A673 (cell line): ENCODE measurements at regions not wholly inside any gene's neighbourhood (a gene's known extent, or its start where the extent isn't known, plus 50 kb on each side); places are given as distances from the start of the nearest gene placed in this dataset.

Experiments
- BruUV-seq: library from RNA; stranded (reverse); fragments of 400-500 nt; replicated peaks from 2 replicates; lab custom pipeline; 2021; lab: Mats Ljungman, UMichigan
- CTCF ChIA-PET: fragments of 300-600 bp; sonication (Branson Sonifier 250); formaldehyde crosslinking; loops from one replicate; lab custom pipeline; 2022; ENCODE audit warnings: antibody characterized with exemption; lab: Charles Lee
- POLR2A ChIA-PET: fragments of 300-600 bp; sonication (Branson Sonifier 250); formaldehyde crosslinking; loops from one replicate; lab custom pipeline; 2022; ENCODE audit warnings: antibody characterized with exemption; ENCODE audit not compliant: low non-redundant PET; lab: Charles Lee
- DNase-seq: peaks from one replicate; pipeline ENCODE4 v3.0.0-alpha.2; 2015; ENCODE audit warnings: low spot score
- H3K27ac ChIP-seq: fragments of 200-600 bp; sonication (generic); 2 replicates; pipeline ENCODE4 v1.5.1; 2016; ENCODE audit warnings: mixed run types, low read depth, mild to moderate bottlenecking, mixed read lengths, antibody characterized with exemption, low read length; ENCODE audit not compliant: poor library complexity, severe bottlenecking
- H3K27me3 ChIP-seq: fragments of 200-600 bp; sonication (generic); replicated peaks from 2 replicates; pipeline ENCODE4 v1.6.1; 2017; ENCODE audit warnings: mixed run types, low read depth, mild to moderate bottlenecking, mixed read lengths, antibody characterized with exemption, low read length; ENCODE audit not compliant: insufficient read depth, poor library complexity
- H3K36me3 ChIP-seq: fragments of 200-600 bp; sonication (generic); 2 replicates; pipeline ENCODE4 v1.6.1; 2016; ENCODE audit warnings: mixed run types, mild to moderate bottlenecking, mixed read lengths, antibody characterized with exemption, low read length; ENCODE audit not compliant: insufficient read depth, poor library complexity, severe bottlenecking
- H3K4me1 ChIP-seq: fragments of 200-600 bp; sonication (generic); 2 replicates; pipeline ENCODE4 v1.6.1; 2017; ENCODE audit warnings: mixed run types, mild to moderate bottlenecking, mixed read lengths, antibody characterized with exemption, low read length; ENCODE audit not compliant: insufficient read depth, poor library complexity, severe bottlenecking
- H3K4me3 ChIP-seq: fragments of 200-600 bp; sonication (generic); 2 replicates; pipeline ENCODE4 v1.5.1; 2016; ENCODE audit warnings: low read depth, mixed run types, mild to moderate bottlenecking, mixed read lengths, low read length; ENCODE audit not compliant: poor library complexity, severe bottlenecking
- H3K9me3 ChIP-seq: fragments of 200-600 bp; sonication (generic); 2 replicates; pipeline ENCODE4 v1.6.1; 2016; ENCODE audit warnings: mixed run types, low read depth, mild to moderate bottlenecking, mixed read lengths, antibody characterized with exemption, low read length; ENCODE audit not compliant: poor library complexity, severe bottlenecking
- EZH2 ChIP-seq: fragments of 200-600 bp; sonication (generic); IDR thresholded peaks from 2 replicates; pipeline ENCODE4 v1.6.1; 2017; ENCODE audit warnings: borderline replicate concordance, low read depth, mild to moderate bottlenecking, mixed read lengths, antibody characterized with exemption, low read length; ENCODE audit not compliant: poor library complexity, severe bottlenecking
- intact Hi-C: fragments of 100-400 bp; cut with micrococcal nuclease; formaldehyde crosslinking; loops from one replicate; pipeline ENCODE4 v1.10.0; 2022; ENCODE audit not compliant: unreplicated experiment
- TF ChIP-seq, protein P1 (sequence below): fragments of 300-800, 200-600 bp; sonication (generic); conservative IDR thresholded peaks from 2 replicates; pipeline ENCODE4 v1.5.1; 2017; ENCODE audit warnings: low read depth, mild to moderate bottlenecking, antibody characterized with exemption, low read length, moderate library complexity, mixed read lengths

DNA sequence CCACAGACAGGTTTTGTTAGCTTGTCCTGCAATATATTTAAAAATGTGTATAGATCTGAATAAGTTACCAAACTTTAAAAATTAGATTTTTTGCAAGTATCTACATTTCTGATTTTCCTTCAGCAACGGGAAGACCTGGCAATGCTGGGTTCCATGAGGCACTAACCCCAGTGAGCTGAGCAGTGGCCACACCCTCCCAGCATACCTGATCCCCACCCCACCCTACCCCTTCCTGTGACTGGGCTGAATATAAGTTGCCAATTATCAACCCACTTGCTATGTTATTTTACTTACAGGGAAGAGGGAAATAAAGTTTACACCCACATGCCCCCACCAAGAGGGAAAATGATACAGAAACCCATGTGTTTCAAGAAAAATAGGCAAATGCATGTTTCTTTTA, 70.3 kb upstream of the RALGAPA2 start:
- CTCF ChIA-PET, result no interaction called here
- no peak for TF ChIP-seq EZH2
- TF ChIP-seq, protein P1, sequence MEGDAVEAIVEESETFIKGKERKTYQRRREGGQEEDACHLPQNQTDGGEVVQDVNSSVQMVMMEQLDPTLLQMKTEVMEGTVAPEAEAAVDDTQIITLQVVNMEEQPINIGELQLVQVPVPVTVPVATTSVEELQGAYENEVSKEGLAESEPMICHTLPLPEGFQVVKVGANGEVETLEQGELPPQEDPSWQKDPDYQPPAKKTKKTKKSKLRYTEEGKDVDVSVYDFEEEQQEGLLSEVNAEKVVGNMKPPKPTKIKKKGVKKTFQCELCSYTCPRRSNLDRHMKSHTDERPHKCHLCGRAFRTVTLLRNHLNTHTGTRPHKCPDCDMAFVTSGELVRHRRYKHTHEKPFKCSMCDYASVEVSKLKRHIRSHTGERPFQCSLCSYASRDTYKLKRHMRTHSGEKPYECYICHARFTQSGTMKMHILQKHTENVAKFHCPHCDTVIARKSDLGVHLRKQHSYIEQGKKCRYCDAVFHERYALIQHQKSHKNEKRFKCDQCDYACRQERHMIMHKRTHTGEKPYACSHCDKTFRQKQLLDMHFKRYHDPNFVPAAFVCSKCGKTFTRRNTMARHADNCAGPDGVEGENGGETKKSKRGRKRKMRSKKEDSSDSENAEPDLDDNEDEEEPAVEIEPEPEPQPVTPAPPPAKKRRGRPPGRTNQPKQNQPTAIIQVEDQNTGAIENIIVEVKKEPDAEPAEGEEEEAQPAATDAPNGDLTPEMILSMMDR, result no peak
- peaks cover 25% of the 10 kb centered on the region for H3K4me1 ChIP-seq
- no peaks in the 10 kb centered on the region for H3K9me3 ChIP-seq
- no peaks in the 10 kb centered on the region for H3K27me3 ChIP-seq
- DNase-seq, result no peak
- intact Hi-C loops, result no loop called here
- no peak overlapping the region for H3K4me3 ChIP-seq
- no peak overlapping the region for H3K27ac ChIP-seq
- no peaks in the 10 kb centered on the region for H3K36me3 ChIP-seq
- no TSS peak for BruUV-seq
- POLR2A ChIA-PET, result no interaction called here

DNA sequence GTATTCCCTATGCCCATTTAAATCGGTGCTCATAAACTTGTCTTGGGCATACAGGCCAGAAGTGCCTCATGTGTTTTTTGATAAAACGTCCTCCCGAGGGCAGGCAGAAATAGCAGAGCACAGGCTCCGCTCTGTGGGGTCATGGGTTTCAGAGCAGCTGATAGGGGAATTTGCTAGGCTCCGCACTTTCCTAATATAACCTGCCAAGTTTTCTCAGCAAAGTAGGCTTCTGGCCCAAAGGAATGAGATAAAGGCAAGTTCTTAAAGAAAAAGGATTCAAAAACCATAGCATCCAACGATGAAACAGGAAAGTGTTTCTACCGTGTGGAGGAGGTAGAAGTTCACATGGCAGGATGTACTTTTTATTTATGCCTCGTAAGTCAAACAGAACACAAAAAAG, 69.8 kb upstream of the RALGAPA2 start:
- Histone ChIP-seq H3K4me1 (peaks cover 25% of the 10 kb centered on the region), H3K4me3 (no peak overlapping the region), H3K27me3 (no peaks in the 10 kb centered on the region), H3K27ac (no peak overlapping the region), H3K36me3 (no peaks in the 10 kb centered on the region), H3K9me3 (no peaks in the 10 kb centered on the region)
- BruUV-seq, result no TSS peak
- TF ChIP-seq EZH2, result no peak
- TF ChIP-seq, protein P1, result no peak
- DNase-seq, result no peak
- CTCF ChIA-PET, result no interaction called here
- POLR2A ChIA-PET, result no interaction called here
- intact Hi-C loops, result no loop called here

DNA sequence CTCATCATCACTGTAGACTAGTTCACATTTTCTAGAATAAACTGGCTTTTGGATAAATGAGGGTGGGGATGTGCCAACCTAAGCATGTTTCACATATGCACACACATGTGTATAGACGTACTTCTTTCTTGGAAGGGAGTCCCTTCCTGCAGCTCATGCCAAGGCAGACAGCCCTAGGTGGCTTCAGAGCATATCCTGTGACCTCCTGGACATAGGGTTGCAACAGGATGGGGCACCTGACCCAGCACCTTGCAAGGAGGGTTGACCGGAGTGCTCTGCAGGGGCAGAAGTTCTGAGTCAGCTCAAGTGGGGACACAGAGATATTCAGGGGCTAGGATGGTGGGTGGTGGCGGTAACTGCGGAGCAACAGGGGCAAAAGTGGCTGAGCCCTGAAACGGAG, 68.6 kb upstream of the RALGAPA2 start:
- TF ChIP-seq, protein P1, result no peak
- no peak for TF ChIP-seq EZH2
- H3K27ac ChIP-seq, result no peak overlapping the region
- ChIA-PET POLR2A (interaction anchor here (0.6 kb wide), 1 partner anchor 322 kb away, joined by 11 read pairs; no protein-coding TSS in a partner anchor), CTCF (no interaction called here)
- no TSS peak for BruUV-seq
- DNase-seq, result no peak
- H3K9me3 ChIP-seq, result peaks cover 5% of the 10 kb centered on the region
- intact Hi-C loops, result no loop called here
- no peak overlapping the region for H3K4me3 ChIP-seq
- H3K27me3 ChIP-seq, result no peaks in the 10 kb centered on the region
- H3K4me1 ChIP-seq, result peaks cover 25% of the 10 kb centered on the region
- H3K36me3 ChIP-seq, result no peaks in the 10 kb centered on the region
